ENCODE measurements at regions not wholly inside any gene's neighbourhood (a gene's known extent, or its start where the extent isn't known, plus 50 kb on each side); places are given as distances from the start of the nearest gene placed in this dataset.
"Not testable (repeated sequence)": the region's sequence is repeated elsewhere in the genome, so short reads cannot be mapped to it uniquely, and the experiment has no call there.

- DNase-seq: no peak
Observed at GRCh38 chr14:27243365-27243764, 645.5 kb upstream of the NOVA1 start.

- no peak for DNase-seq
Observed at GRCh38 chr14:27245947-27246346, 648.1 kb upstream of the NOVA1 start.

GRCh38 chr14:27253966-27254365 is 656.1 kb upstream of the NOVA1 start:
- peak; percentile 15 for DNase-seq

DNA sequence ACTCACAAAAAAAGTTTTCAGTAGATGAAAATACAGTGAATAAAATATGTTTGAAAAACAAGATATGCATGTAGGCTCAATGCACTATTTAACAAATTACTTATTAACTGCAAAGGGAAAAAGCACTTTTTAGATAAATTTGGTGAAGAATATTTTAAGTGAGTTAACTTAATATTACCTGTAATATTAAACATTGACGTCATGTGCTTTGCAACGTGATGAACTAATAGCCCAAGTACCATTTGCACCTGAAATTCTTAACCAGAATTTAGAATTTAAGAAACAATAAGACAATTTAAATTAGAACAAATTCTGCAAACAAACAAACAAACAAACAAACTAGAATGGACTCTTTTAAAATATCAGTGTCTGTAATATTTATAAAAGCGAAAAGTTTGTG is 659.0 kb upstream of the NOVA1 start:
- no peak for DNase-seq

GRCh38 chr14:27267876-27268275 is 670.0 kb upstream of the NOVA1 start:
- no peak for DNase-seq

DNA sequence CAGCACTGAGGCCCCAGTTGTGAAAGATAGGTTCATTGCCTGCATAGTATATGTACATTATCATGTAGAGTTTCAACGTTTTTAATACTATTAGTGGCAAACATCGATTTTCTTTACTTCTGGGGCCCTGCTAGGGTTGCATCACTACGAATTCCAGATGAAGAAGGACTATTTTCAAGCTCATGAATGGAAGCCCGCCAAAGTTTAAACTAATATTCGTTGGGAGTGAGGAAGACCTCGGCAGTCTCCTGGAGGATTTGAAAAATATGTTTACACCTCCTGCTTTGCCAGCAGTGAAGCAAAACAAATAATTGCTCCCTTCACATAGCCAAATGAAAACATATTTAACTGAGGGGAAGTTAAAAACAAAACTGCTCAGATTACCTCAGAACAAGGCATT is 672.9 kb upstream of the NOVA1 start:
- DNase-seq: no peak

GRCh38 chr14:27278341-27278740 is 680.5 kb upstream of the NOVA1 start:
- DNase-seq: no peak

GRCh38 chr14:27305441-27305945 is 707.7 kb upstream of the NOVA1 start:
- DNase-seq: no peak

DNA sequence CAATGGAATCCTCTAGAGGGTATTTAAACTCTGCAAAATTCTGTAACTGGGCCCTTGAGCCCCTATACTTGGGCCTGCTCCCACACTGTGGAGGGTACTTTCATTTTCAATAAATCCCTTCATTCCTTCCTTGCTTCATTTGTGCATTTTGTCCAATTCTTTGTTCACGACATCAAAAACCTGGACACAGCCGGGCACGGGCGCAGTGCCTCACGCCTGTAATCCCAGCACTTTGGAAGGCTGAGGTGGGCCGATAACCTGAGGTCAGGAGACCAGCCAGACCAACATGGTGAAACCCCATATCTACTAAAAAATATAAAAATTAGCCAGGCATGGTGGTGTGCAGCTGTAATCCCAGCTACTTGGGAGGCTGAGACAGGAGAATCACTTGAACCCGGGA is 714.9 kb upstream of the NOVA1 start:
- not testable (repeated sequence) for DNase-seq

GRCh38 chr14:27314231-27314630 is 716.4 kb upstream of the NOVA1 start:
- DNase-seq: no peak

DNA sequence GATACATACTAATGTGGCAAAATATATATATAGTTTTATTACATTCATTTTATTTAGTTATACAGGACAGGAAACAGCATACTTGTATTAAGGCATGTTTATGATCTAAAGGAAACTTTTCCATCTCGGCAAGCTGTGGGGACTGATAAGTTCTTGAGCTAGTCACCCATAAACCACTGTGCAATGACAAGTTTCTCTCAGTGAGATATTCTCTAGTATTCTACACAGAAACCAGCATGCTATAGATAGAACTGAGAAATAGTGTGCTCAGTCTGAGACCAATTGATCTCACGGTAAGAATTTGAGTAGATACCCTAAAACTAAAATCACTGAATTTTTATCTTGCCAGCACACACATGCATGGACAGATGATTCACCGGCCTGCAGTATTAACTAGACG is 717.6 kb upstream of the NOVA1 start:
- no peak for DNase-seq

- no peak for DNase-seq
Observed at GRCh38 chr14:27315947-27316346, 718.1 kb upstream of the NOVA1 start.

GRCh38 chr14:27318774-27319420 is 721.1 kb upstream of the NOVA1 start:
- no peak for DNase-seq

DNA sequence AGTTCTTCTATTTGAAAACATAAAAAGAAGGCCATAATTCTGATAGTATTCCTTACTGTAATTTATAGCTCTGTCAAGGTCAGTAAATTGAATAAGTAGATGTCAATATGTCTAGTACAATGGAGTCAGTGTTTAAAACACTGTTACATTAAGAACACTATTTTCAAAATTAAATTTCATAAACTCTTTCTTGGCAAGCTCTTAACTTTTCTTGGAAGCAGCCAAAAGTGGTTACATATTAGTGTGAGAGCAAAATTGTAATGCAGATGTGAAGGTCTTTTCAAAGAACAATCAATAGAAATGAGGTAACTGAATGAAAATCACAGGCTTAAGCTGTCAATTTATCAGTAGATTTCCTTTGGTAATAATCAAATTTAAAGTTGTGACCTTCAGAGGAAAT is 722.4 kb upstream of the NOVA1 start:
- DNase-seq: no peak

DNA sequence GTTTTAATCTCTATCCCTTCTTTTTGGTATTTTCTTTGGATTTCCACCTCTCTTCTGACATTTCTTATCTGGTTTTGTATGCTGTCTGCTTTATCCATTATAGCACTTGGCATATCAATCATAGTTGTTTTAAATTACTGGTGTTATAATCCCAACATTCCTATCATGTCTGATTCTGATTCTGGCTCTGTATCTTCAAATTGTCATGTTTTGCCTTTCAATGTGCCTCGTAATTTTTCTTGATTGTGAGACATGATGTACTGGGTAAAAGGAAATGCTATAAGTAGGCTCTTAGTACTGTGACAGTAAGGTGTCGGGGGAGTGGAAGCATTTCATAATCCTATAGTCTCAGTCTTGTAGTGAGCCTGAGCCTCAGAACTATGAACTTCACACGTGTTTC is 729.3 kb upstream of the NOVA1 start:
- DNase-seq: no peak

DNA sequence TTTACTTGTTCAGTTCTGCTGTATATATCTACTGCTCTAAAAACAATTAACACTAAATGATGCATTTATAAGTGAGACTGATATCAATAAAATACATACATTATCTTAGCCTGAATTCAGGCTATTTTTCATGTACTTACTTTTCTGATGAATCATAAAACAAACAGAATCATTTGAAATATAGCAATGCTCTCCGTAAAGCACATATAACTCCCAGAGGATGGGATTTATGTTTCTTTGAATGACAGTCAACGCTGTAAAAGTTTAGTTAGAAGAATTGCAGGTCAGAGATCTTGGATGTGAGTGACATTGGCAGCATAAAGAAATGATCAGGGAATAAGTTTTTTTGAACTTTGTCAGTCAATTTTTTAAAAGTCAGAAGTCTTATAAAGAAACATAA is 740.2 kb upstream of the NOVA1 start:
- DNase-seq: no peak

DNA sequence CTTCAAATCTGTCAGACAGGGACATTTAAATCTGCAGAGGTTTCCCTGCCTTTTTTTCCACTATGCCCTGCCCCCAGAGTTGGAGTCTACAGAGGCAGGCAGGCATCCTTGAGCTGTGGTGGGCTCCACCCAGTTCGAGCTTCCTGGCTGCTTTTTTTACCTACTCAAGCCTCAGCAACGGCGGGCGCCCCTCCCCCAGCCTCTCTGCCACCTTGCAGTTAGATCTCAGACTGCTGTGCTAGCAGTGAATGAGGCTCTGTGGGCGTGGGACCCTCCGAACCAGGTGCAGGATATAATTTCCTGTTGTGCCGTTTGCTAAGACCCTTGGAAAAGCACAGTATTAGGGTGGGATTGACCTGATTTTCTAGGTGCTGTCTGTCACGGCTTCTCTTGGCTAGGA is 765.2 kb upstream of the NOVA1 start:
- DNase-seq: not testable (repeated sequence)

GRCh38 chr14:27366596-27366995 is 768.8 kb upstream of the NOVA1 start:
- no peak for DNase-seq

DNA sequence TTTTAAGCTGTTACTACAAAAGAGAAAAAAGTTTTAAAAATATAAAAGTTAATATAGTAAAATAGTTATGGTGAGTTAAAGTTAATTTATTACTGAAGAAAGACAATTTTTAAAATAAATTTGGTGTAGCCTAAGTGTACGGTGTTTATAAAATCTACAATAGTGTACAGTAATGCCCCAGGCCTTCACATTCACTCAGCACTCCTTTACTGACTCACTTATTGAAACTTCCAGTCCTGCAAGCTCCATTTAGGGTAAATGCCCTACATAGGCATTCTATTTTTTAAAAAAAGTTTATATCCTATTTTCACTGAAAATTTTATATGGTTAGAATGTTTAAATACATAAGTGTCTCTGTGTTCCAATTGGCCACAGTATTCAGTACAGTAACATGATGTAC is 769.5 kb upstream of the NOVA1 start:
- DNase-seq: no peak

DNA sequence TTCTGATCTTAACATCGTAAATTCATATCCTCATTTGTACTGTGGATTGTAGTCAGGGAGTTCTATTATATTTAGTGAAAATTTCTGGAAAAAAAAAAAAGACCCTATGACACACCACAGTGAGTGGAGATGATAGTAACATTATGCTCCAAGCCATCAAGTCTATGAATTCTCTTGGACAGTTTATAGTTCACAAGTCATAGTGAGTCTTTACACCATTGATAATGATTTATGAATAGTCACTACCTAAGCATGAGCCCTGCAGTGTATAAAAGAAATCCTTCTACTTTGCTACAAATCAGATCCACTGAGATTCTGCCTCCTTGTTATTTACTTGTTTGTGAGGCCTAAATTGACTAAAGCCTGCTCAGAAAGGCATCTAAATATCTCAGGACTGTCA is 772.2 kb upstream of the NOVA1 start:
- DNase-seq: no peak

DNA sequence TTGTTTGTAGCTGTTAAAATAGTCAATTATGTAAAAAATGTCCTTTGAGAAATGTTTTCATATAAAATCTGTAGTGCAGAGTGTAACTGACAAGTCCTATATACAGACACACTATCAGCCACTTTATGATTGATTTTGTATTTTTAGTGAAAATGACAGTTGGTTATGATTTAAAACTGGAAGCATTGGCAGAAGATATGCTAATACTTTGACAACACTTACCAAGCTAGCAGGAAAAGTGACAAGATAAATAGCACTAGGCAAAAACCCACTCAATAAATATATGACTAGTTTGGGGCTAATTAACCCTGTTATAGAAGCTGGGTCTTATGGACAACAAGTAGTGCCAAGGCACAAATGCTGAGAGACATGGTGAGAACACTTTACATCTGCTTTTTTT is 772.9 kb upstream of the NOVA1 start:
- DNase-seq: no peak

DNA sequence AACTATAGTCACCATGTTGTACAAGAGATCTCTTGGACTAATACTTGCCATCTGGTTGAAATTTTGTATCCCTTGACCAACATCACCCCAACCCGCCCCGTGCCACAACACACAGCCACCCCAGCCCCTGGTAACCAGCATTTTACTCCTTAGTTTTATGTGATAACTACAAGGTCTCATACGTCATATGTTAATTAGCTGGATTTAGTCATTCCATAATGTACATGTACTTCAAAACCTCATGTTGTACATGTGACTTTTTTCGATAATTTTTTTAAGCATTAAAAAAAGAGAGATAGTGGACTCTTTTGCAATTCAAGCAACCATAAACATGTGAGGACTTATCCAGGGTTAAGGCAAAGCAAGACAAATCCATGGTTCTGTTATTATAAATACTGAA is 773.4 kb upstream of the NOVA1 start:
- DNase-seq: no peak

DNA sequence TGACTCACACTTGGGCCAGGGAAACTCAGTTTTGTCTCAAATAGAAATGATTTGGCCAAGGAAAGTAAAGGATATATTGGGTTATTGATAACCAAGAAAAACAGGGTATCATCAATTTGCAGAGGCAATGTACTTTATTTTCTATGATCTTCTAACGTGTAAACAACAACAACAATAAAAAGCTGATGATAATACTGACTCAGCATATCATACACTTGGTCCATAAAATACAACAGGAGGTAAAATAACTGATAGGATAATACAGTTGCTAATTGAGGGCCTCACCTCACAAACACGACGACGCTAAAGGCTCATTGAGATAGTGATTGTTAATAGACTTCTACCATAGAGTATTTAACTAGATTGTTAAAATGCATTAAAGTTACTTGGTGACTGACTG is 774.0 kb upstream of the NOVA1 start:
- DNase-seq: no peak

DNA sequence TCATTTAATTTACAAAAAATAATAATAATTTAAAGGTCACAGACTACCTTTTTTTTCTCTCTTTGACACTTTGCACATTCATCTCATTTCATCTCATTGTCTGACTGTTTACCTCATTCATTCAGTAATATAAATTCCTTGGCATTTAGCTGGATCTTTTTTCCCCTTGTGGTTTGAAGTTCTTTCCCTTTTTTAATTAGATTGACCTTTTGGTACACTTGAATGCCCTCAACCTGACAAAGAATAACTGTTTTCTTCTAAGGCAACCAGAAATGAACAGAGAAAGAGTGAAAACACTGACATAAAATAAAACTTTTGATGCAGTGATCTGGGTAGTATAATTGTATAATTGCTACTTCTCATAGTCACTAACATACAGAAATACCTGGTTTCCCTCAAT is 774.9 kb upstream of the NOVA1 start:
- no peak for DNase-seq

DNA sequence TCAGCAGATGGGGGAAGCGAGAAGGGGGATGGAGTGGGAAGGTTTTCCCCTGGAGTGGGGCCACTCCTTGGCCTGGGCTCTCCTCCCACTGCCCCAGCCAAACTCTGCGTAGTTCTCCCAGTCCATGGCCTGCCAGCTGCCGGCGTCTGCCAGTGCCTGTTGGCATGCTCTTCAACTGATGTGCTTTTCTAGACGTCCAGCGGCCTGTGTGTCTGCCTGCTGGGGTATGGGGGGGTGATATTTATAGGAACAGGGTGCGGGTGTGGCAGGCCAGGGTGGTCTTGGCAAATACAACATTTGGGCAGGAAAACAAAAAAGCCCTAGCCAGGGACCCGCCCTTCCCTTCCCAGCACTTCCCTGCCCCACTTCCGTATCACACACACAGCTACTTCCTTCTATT is 786.3 kb upstream of the NOVA1 start:
- DNase-seq: no peak
